ENCODE measurements at regions not wholly inside any gene's neighbourhood (a gene's known extent, or its start where the extent isn't known, plus 50 kb on each side); places are given as distances from the start of the nearest gene placed in this dataset.
A peak's percentile ranks its signal among the peaks of the same experiment; 100 is the strongest.

GRCh38 chr3:162677475-162677874 lies 1180.9 kb downstream of the OTOL1 start:
- Mint-ChIP-seq H3K36me3 (ENCODE audit: low read depth) (no peaks in the 10 kb centered on the region), H3K4me1 (peaks cover 18% of the 10 kb centered on the region), H3K27ac (no peak overlapping the region), H3K4me3 (no peak overlapping the region), H3K9me3 (no peaks in the 10 kb centered on the region), H3K27me3 (ENCODE audit: low read depth) (no peaks in the 10 kb centered on the region)
- TF ChIP-seq, protein P1, sequence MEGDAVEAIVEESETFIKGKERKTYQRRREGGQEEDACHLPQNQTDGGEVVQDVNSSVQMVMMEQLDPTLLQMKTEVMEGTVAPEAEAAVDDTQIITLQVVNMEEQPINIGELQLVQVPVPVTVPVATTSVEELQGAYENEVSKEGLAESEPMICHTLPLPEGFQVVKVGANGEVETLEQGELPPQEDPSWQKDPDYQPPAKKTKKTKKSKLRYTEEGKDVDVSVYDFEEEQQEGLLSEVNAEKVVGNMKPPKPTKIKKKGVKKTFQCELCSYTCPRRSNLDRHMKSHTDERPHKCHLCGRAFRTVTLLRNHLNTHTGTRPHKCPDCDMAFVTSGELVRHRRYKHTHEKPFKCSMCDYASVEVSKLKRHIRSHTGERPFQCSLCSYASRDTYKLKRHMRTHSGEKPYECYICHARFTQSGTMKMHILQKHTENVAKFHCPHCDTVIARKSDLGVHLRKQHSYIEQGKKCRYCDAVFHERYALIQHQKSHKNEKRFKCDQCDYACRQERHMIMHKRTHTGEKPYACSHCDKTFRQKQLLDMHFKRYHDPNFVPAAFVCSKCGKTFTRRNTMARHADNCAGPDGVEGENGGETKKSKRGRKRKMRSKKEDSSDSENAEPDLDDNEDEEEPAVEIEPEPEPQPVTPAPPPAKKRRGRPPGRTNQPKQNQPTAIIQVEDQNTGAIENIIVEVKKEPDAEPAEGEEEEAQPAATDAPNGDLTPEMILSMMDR (IDR thresholded peaks at IDR 0.05; ENCODE audit: unreplicated experiment in 3 of 3) = no peak

DNA sequence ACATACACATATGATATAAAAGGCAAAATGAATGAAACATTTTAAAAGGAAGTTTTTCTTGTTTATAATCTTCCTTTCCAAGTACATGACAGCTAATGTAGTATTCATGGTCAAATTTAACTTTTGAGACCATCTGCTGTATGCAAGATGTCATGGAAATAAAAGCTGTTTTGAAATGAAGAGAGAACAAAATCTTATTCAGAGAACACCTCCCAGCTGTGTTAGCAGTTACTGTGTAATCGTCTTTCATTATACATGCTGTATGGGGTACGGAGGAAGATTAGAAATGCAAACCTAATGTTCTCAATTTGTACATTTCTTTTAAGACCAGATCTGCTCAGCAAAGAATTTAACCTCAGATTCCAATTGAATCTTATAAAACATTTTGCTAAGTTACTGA lies 1182.3 kb downstream of the OTOL1 start:
- H3K4me3 Mint-ChIP-seq = no peak overlapping the region
- TF ChIP-seq, protein P1 (IDR thresholded peaks at IDR 0.05; ENCODE audit: unreplicated experiment in 3 of 3) = no peak
- no peaks in the 10 kb centered on the region for H3K9me3 Mint-ChIP-seq
- peak overlapping the region in 1 of 3 experiments; percentile 17 for H3K27ac Mint-ChIP-seq
- no peaks in the 10 kb centered on the region for H3K36me3 Mint-ChIP-seq (ENCODE audit: low read depth)
- no peaks in the 10 kb centered on the region for H3K27me3 Mint-ChIP-seq (ENCODE audit: low read depth)
- H3K4me1 Mint-ChIP-seq = peaks cover 18% of the 10 kb centered on the region

GRCh38 chr3:162684260-162684659 lies 1187.7 kb downstream of the OTOL1 start:
- no peaks in the 10 kb centered on the region for H3K27me3 Mint-ChIP-seq (ENCODE audit: low read depth)
- H3K4me1 Mint-ChIP-seq = peaks cover 1% of the 10 kb centered on the region
- no peaks in the 10 kb centered on the region for H3K9me3 Mint-ChIP-seq
- no peak overlapping the region for H3K27ac Mint-ChIP-seq
- TF ChIP-seq, protein P1 (IDR thresholded peaks at IDR 0.05; ENCODE audit: unreplicated experiment in 3 of 3) = no peak
- H3K36me3 Mint-ChIP-seq (ENCODE audit: low read depth) = no peaks in the 10 kb centered on the region
- no peak overlapping the region for H3K4me3 Mint-ChIP-seq

DNA sequence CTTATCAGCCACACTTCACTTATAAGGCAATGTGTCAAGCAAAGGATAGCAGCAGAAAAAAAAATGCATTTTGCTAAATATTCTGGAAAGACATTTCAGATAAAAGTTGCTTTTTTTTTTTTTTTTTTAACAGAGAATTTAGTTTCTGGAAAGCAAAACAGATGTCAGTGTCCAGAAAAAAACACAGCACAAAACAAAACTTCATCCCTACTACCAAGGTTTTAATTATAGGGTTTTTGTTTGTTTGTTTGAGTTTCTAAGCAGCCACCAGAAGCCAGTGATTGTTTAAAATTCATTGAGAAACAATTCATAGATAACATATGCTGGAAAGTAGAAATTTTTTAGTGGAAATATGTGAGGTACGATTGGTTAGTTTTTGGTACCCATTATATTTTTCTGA lies 1202.7 kb downstream of the OTOL1 start:
- Mint-ChIP-seq H3K27ac (no peak overlapping the region), H3K4me3 (no peak overlapping the region), H3K27me3 (ENCODE audit: low read depth) (no peaks in the 10 kb centered on the region), H3K9me3 (no peaks in the 10 kb centered on the region), H3K4me1 (peaks cover 4% of the 10 kb centered on the region), H3K36me3 (ENCODE audit: low read depth) (no peaks in the 10 kb centered on the region)
- TF ChIP-seq, protein P1 (IDR thresholded peaks at IDR 0.05; ENCODE audit: unreplicated experiment in 3 of 3) = no peak

DNA sequence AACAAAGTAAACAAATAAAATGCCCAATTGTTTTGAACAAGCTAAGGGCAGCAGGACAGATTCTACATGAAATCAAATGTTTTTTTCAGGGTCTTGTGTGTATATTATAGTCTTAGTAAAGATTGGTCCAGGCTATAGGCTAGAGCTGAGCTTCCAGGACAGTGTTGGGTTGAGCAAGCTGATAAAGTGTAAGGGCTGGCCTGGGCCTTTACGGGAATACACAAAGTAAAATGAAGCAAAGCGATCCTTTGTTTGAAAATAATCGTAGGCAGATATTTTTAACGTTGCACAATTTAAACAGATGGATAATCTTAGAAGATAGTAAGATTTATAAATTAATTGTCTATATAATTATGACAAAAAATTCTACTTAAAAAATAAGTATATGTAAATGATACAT lies 1204.6 kb downstream of the OTOL1 start:
- Mint-ChIP-seq H3K36me3 (ENCODE audit: low read depth) (no peaks in the 10 kb centered on the region), H3K4me1 (peaks cover 13% of the 10 kb centered on the region), H3K27ac (no peak overlapping the region), H3K27me3 (ENCODE audit: low read depth) (no peaks in the 10 kb centered on the region), H3K9me3 (no peaks in the 10 kb centered on the region), H3K4me3 (no peak overlapping the region)
- TF ChIP-seq, protein P1 (IDR thresholded peaks at IDR 0.05; ENCODE audit: unreplicated experiment in 3 of 3) = no peak

DNA sequence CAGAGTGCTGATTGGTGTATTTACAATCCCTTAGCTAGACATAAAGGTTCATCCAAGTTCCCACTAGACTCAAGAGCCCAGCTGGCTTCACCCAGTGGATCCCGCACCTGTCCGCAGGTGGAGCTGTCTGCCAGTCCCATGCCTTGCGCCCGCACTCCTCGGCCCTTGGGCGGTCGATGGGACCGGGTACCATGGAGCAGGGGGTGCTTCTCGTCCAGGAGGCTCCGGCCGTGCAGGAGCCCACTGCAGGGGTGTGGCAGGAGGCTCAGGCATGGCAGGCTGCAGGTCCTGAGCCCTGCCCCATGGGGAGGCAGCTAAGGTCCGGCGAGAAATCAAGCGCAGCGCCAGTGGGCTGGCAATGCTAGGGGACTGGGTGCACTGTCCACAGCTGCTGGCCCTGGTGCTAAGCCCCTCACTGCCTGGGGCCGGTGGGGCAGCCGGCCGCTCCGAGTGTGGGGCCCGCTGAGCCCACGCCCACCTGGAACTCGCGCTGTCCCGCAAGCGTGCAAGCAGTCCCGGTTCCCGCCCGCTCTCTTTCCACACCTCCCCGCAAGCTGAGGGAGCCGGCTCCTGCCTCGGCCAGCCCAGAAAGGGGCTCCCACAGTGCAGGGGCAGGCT lies 1206.3 kb downstream of the OTOL1 start:
- H3K27me3 Mint-ChIP-seq (ENCODE audit: low read depth) = no peaks in the 10 kb centered on the region
- H3K4me3 Mint-ChIP-seq = no peak overlapping the region
- H3K36me3 Mint-ChIP-seq (ENCODE audit: low read depth) = no peaks in the 10 kb centered on the region
- peaks cover 13% of the 10 kb centered on the region for H3K4me1 Mint-ChIP-seq
- no peaks in the 10 kb centered on the region for H3K9me3 Mint-ChIP-seq
- TF ChIP-seq, protein P1 (IDR thresholded peaks at IDR 0.05; ENCODE audit: unreplicated experiment in 3 of 3) = no peak
- H3K27ac Mint-ChIP-seq = no peak overlapping the region

Measured in nephron (organoid).